HEK293 (cell line): ENCODE measurements at regions not wholly inside any gene's neighbourhood (a gene's known extent, or its start where the extent isn't known, plus 50 kb on each side); places are given as distances from the start of the nearest gene placed in this dataset.

ENCODE experiments used
- CTCF ChIA-PET: fragments of 350-600 bp; formaldehyde crosslinking; extraction: SDS; loops from one replicate; lab custom pipeline; 2021; ENCODE audit warnings: antibody characterized with exemption; lab: Yijun Ruan, JAX
- POLR2A ChIA-PET: fragments of 300-600 bp; formaldehyde crosslinking; extraction: SDS; loops from one replicate; lab custom pipeline; 2020; ENCODE audit warnings: antibody characterized with exemption, inconsistent platforms; lab: Yijun Ruan, JAX
- H3K27ac ChIP-seq: fragments of 200-500 bp; sonication (Bioruptor generic); 2 replicates; pipeline ENCODE4 v1.5.1; 2014; ENCODE audit warnings: low read depth, low read length, control low read depth, inconsistent platforms; ENCODE audit errors: extremely low read depth
- H3K36me3 ChIP-seq, 2 experiments: fragments of 200-500 bp in 1 of 2; sonication (Bioruptor generic) in 1 of 2; 1 replicate in 1 of 2; 2 replicates in 1 of 2; pipeline ENCODE4 v1.5.1; 2014 to 2017; ENCODE audit warnings: inconsistent platforms in 2 of 2, low read length in 2 of 2; ENCODE audit not compliant: control insufficient read depth in 2 of 2, insufficient read depth in 1 of 2
- H3K4me1 ChIP-seq: fragments of 200-500 bp; sonication (Bioruptor generic); 2 replicates; pipeline ENCODE4 v1.5.1; 2014; ENCODE audit warnings: mild to moderate bottlenecking, low read length, inconsistent platforms; ENCODE audit not compliant: control insufficient read depth, insufficient read depth
- H3K4me3 ChIP-seq: 2 replicates; pipeline ENCODE4 v1.5.1; 2011; ENCODE audit warnings: low read depth, mild to moderate bottlenecking, control low read depth, low read length, moderate library complexity
- H3K9me3 ChIP-seq: fragments of 200-500 bp; sonication (Bioruptor generic); 2 replicates; pipeline ENCODE4 v1.5.1; 2014; ENCODE audit warnings: low read depth, low read length, inconsistent platforms; ENCODE audit not compliant: control insufficient read depth, insufficient read depth
- EGR2 ChIP-seq: fragments of 450-650 bp; formaldehyde crosslinking; IDR thresholded peaks from 2 replicates; pipeline ENCODE4 v1.5.1; 2016; ENCODE audit warnings: low read depth, missing biosample characterization, missing genetic modification characterization
- HIC1 ChIP-seq: fragments of 450-650 bp; formaldehyde crosslinking; IDR thresholded peaks from 2 replicates; pipeline ENCODE4 v1.5.1; 2016; ENCODE audit warnings: missing biosample characterization, missing genetic modification characterization
- PBX3 ChIP-seq: sonication (generic); formaldehyde crosslinking; IDR thresholded peaks from 2 replicates; pipeline ENCODE4 v1.8.1; 2022; ENCODE audit warnings: mild to moderate bottlenecking, moderate library complexity, missing genetic modification reagents
- ZBTB8A ChIP-seq: fragments of 450-650 bp; formaldehyde crosslinking; IDR thresholded peaks from 2 replicates; pipeline ENCODE4 v1.5.1; 2016; ENCODE audit warnings: missing biosample characterization, missing genetic modification characterization
- ZFHX2 ChIP-seq: fragments of 450-650 bp; formaldehyde crosslinking; conservative IDR thresholded peaks from 2 replicates; pipeline ENCODE4 v1.5.1; 2016; ENCODE audit warnings: missing biosample characterization, missing genetic modification characterization
- ZNF112 ChIP-seq: fragments of 450-650 bp; formaldehyde crosslinking; IDR thresholded peaks from 2 replicates; pipeline ENCODE4 v1.5.0; 2017; ENCODE audit warnings: missing biosample characterization, missing genetic modification characterization
- ZNF211 ChIP-seq: fragments of 450-650 bp; formaldehyde crosslinking; IDR thresholded peaks from 2 replicates; pipeline ENCODE4 v1.5.1; 2016; ENCODE audit warnings: low read depth, missing biosample characterization, missing genetic modification characterization
- ZNF24 ChIP-seq: fragments of 450-650 bp; formaldehyde crosslinking; IDR thresholded peaks from 2 replicates; pipeline ENCODE4 v1.5.1; 2016; ENCODE audit warnings: missing biosample characterization, missing genetic modification characterization
- ZNF26 ChIP-seq: fragments of 450-650 bp; formaldehyde crosslinking; IDR thresholded peaks from 2 replicates; pipeline ENCODE4 v1.5.1; 2016; ENCODE audit warnings: missing biosample characterization, missing genetic modification characterization
- ZNF266 ChIP-seq: fragments of 450-650 bp; formaldehyde crosslinking; IDR thresholded peaks from 2 replicates; pipeline ENCODE4 v1.5.1; 2016; ENCODE audit warnings: missing biosample characterization, missing genetic modification characterization, low read depth
- ZNF341 ChIP-seq: fragments of 450-650 bp; formaldehyde crosslinking; IDR thresholded peaks from 2 replicates; pipeline ENCODE4; 2016; ENCODE audit warnings: low read depth, missing biosample characterization, missing genetic modification characterization
- ZNF501 ChIP-seq: fragments of 450-650 bp; formaldehyde crosslinking; IDR thresholded peaks from 2 replicates; pipeline ENCODE4 v1.5.1; 2016; ENCODE audit warnings: missing biosample characterization, missing genetic modification characterization
- ZNF558 ChIP-seq: fragments of 450-650 bp; formaldehyde crosslinking; IDR thresholded peaks from 2 replicates; pipeline ENCODE4 v1.5.1; 2016; ENCODE audit warnings: missing biosample characterization, missing genetic modification characterization
- ZNF843 ChIP-seq: fragments of 450-650 bp; formaldehyde crosslinking; IDR thresholded peaks from 2 replicates; pipeline ENCODE4 v1.5.1; 2016; ENCODE audit warnings: missing biosample characterization, missing genetic modification characterization

DNA sequence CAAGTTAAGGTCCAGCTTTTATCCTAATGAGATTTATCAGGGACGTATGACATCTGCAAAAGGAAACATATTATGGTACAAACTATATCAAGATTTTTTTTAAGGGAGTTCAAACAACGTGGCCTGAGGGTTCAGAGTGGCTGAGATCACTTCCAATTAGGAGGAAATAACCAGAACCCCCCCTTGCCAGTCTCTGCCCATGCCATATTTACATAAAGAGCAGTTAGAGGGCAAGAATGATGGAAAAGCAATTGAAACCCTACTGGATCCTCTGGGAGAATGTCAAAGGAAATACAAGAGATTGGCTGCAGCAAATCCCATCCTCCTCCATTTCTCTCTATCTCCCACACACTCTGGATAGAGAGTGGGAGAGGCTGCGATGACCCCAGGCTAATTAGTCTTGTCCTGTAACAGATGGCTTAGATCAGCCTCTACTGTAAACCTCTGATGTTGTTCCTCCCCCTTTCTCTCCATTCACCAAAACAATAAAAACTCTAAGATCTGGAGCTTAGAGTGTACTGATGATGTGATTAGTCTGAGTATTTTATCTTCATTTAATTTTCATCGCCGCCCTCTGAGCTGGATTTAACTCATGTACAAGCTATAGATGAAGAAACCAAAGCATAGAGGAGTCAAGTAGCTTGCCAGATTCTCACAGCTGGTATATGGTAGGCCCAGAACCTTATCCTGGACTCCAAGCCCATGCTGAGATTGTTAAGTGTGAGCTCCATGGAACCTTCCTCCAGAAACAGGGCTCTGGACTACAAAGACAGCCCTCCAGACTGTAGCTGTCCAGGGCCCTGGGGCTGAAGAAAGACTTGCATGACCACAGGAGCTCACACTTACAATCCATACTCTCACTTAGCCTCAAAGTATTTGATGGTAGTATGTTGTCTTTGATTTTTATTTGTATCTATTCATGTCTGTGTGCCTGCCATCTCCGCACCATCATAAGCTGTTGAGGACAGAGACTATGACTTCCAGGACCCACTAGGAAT lies 54.1 kb upstream of the GNG2 start (continued):
- TF ChIP-seq ZFHX2 (tag by site-specific recombination) (peak; percentile 58), EGR2 (tag by site-specific recombination) (peak; percentile 26; the same call in 1 of the 2 replicates), ZNF341 (tag by site-specific recombination) (no peak), ZNF266 (tag by site-specific recombination) (no peak)

DNA sequence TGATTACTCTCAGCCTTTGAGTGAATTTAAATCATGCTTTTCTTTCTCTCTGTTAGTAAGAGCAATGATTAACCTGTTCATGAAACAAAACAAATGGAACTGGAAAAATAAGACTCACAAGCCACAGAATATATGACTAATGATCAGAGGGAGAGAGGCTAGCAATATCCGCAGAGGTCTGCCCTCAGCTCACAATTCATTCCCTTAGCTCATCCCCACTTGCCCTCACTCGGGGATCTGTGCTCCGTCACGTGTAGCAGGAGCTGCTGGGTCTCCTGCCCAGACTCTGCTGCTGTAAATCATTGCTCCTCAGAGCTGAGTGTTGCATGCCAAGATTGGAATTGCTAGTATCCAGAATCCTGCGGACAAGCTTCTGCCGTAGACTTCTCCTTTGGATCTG lies 53.1 kb upstream of the GNG2 start:
- no peaks in the 10 kb centered on the region for H3K4me1 ChIP-seq
- no peaks in the 10 kb centered on the region for H3K9me3 ChIP-seq
- H3K36me3 ChIP-seq = no peaks in the 10 kb centered on the region
- no peak overlapping the region for H3K27ac ChIP-seq
- no peak for TF ChIP-seq ZNF843
- no peak for TF ChIP-seq ZNF501 (tag by site-specific recombination)
- TF ChIP-seq PBX3 (CRISPR knock-in tag) = no peak
- no peak for TF ChIP-seq ZNF211 (tag by site-specific recombination)
- TF ChIP-seq ZNF112 (tag by site-specific recombination) = no peak
- TF ChIP-seq ZBTB8A (tag by site-specific recombination) = no peak
- TF ChIP-seq ZFHX2 (tag by site-specific recombination) = no peak
- no peak for TF ChIP-seq ZNF26 (tag by site-specific recombination)
- TF ChIP-seq ZNF558 (tag by site-specific recombination) = no peak
- no peak for TF ChIP-seq ZNF24 (tag by site-specific recombination)
- no peak for TF ChIP-seq HIC1 (tag by site-specific recombination)
- TF ChIP-seq, all 188 proteins: peak for 0
- no peak overlapping the region for H3K4me3 ChIP-seq
- ChIA-PET POLR2A (no interaction called here), CTCF (no interaction called here)
